SIG-M5 treated with dmso at 0.1 percent for 504 hours (cell line): ENCODE measurements at regions not wholly inside any gene's neighbourhood (a gene's known extent, or its start where the extent isn't known, plus 50 kb on each side); places are given as distances from the start of the nearest gene placed in this dataset.

Source experiments
- DNase-seq: peaks from one replicate; lab custom pipeline; 2025; ENCODE audit not compliant: unreplicated experiment; lab: John Stamatoyannopoulos, UW

- DNase-seq = no peak
Measured at GRCh38 chr2:144695657-144696056, 175.7 kb upstream of the ZEB2 start.

- no peak for DNase-seq
Measured at GRCh38 chr2:144694456-144694855, 174.5 kb upstream of the ZEB2 start.

- DNase-seq = no peak
Measured at GRCh38 chr2:144693179-144693578, 173.3 kb upstream of the ZEB2 start.

DNA sequence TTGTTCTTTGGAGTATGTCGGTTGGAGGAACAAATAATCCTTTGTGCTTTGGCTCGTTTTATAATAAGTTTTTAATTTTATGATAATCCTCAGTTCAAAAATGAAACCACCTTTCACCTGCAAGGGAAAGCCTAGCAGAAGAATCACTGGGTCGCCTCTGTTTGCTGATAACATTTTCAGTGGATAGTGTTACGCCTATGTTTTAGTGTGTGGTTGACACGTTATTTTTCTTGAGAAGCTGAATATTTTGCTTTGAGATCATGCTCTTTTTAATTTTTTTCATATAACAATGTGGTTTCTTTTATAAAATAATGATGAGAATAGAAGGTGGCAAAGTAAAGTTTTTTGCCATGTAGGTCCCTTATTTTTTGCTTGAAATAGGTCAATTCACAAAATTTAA, 172.7 kb upstream of the ZEB2 start:
- DNase-seq = no peak

DNA sequence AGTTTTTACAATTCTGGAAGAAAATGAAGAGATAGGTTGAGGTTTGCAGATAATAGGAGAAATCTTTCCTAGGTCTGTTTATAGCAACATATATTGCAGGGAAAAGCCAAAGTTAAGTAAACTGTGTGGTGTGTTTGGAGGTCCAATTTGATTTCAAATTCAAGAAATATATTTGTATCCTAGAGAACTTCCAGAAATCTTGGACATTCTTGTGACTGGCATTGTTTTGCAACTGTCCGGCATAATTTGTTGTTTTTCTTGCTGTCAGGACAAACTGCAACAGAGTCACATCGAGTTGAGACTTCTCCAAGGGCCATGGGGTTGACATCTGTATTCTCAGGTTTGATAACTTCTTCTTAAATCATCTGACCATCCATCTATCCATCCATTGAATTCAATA, 170.9 kb upstream of the ZEB2 start:
- no peak for DNase-seq

DNA sequence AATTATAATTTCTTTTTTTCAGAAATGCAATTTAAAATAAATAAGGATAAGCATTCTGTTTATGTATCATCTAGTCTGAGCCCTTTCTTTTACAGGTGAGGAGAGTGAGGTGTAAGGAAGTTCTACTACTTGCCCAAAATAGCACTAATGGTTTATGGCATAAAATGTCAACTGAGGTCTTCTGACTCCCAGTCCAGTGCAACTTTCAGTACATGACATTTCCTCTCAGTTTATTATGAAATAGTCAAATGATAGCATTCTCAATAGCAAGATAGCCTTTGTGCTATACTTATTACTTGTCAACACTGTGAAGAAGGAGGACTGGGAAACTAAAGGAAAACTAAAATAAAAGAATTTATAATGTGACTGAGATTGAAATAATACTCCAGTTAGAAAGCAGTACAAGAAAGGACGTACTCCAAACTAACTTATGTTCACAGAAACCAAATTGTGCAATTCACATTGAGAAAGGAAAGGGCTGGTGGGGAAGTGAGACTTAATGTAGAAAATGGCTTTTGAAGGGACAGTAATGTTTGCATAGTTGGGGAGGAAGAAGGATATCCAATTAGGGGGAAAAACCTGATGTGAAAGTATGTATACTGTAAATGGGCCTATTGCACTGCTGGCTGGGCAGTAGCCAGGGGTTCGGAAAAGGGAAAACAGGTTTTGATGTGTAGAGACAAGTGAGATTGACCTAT, 166.7 kb upstream of the ZEB2 start:
- DNase-seq = peak; percentile 99

GRCh38 chr2:144683966-144684365, 164.0 kb upstream of the ZEB2 start:
- peak; percentile 57 for DNase-seq

DNA sequence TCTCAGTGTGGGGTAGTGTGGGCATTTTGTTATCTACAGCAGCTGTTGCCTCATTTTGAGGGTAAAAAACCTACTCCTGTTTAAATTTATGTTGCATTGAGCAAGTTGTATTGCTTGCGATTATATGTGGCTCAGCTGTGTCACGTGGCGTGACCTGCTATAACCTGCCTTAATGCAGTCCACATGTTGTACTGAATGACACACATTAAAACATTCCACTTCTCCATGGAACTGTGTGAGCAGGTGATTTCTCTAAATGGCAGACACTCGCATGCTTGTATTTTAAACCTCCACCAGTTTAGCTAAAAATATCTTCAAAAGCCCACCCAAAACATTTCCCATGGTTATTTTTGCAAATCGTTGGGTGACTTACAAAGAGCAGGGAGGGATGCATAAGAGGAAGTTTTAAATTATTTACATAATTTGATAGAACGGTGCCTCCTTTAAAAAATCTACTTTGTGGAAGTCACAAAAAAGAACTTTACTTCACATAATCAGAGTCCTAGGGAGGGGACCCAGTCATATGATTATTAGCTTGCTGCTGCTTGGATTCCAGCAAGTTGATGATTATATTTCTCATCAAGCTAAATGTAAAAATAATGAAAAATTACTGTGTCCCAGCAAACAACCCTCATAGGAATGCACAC, 163.3 kb upstream of the ZEB2 start:
- peak; percentile 83 for DNase-seq

DNA sequence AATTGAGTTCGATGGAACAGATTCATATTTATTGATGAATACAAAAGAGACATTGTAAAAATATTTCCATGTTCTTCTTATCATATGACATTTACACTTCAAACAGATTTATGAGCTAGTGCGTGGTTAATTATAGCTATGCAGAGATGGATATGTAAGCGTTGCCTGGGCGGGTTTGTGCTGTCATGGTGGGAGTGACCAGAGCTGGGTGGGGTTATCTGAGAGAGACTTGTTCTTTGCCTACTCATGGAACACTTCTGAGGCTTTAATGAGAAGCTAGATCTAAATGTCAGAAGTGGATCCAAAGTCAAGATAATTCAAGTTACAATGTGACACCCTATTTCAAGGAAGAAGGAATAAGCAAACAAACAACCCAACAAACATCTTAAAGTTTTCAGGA, 162.3 kb upstream of the ZEB2 start:
- DNase-seq = peak; percentile 50

GRCh38 chr2:144681389-144681788, 161.5 kb upstream of the ZEB2 start:
- no peak for DNase-seq

- no peak for DNase-seq
Measured at GRCh38 chr2:144679942-144680341, 160.0 kb upstream of the ZEB2 start.

DNA sequence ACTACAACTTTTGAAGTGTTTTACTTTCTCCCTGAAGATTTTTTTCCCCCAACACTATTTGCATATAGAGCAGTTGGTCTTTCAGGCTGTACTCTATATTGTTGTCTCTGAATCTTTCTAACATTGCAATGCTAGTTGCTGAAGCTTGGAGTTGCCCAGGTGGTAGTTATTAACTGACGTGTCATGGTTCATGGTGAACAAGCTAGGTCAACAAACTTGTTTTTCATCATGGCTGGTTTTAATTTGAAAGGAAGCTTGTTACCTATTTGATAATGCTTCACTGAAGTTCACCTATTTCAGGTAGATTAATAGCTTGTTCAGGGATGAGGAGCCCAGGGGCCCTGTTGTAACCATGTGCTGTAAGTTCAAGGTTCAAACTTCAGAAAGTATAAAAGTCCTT, 158.8 kb upstream of the ZEB2 start:
- no peak for DNase-seq

DNA sequence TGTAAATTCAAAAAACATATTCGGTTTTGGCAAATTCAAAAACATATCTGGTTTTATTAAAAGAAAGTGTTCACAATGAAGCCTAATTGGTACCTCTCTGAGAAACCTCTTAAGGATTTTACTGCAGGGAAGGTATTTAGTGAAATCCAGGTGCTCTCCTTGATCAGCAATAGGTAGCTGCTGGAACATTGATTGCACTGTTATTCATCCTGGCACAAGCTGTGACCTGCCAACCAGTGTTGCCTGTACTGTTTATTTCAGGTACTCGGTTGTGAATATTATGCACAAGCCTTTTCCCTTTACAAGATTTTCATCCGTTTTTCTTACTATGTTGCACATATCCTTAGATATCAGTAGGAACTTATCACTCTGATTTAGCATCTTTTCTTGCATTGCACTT, 155.8 kb upstream of the ZEB2 start:
- DNase-seq = no peak

DNA sequence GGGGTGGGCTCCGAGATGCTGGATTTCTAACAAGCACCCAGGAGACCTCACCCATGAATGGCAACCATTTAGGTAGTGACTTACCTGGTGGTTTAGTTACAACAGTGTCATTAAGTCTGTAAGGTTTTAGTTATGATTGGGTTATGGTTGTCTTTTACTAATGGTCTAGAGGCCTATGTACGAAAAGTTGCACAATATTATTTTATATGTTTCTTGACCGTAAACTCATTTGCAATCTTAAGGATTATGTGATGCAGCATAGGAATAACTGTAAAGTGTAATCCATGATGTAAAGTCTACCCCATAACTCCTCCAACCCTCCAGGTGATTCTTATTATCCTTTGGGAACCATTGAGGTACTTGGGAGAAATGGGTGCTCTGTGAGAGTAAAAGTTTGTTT, 155.4 kb upstream of the ZEB2 start:
- DNase-seq = no peak

DNA sequence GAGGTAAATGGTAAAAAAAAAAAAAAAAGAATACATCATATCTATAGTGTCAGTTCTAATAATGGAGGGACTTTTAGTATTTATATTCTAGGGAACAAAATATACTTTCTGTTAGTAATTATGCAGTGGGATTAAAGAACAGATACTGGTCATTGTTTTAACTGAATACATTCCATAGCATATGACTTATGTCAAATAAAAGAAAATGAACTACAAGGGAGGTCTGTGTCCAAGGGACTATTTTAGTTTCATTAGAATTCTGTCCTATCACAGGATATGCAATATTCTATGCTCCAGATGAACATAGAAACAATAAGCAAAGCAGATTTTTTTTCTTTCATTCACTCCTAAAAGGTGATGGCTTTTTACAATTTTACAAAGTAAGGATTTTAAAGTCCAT, 154.2 kb upstream of the ZEB2 start:
- no peak for DNase-seq

GRCh38 chr2:144673456-144673855, 153.5 kb upstream of the ZEB2 start:
- DNase-seq = no peak

DNA sequence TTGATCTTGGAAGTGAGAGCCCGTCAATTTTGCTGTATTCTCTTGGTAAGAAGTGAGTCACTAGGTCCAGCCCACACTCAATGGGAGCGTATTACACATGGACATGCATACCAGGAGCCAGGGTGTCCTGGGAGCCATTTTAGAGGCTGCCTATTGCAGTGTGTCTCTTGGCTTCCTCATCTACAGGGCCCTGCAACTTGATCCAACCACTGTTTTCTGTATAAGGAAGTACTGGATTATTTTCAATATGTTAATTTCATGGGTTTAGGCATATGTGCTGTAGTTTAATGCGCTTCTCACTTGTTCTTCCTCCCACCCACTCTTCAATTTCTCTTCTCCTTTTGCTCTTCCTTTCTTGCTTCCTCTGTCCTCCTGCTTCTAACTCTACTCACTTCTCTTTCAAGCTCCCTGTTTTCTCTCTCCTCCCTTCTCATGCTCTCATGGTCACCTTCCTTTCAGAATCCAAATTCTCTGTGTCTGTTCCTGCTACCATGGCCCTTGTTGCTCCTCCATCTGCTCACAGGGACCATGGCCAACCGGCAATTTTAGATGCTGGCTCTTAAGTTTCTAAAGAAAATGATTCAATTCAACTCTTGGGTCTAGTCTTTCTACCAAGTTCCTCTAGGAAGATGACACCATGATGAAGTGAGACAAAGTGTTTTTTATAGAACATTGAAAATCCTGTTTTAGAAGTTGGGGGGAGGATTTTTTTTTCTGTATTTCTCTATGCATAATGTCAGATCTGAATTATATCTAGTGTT, 152.0 kb upstream of the ZEB2 start:
- peak; percentile 97 for DNase-seq

- no peak for DNase-seq
Measured at GRCh38 chr2:144670738-144671137, 150.8 kb upstream of the ZEB2 start.

DNA sequence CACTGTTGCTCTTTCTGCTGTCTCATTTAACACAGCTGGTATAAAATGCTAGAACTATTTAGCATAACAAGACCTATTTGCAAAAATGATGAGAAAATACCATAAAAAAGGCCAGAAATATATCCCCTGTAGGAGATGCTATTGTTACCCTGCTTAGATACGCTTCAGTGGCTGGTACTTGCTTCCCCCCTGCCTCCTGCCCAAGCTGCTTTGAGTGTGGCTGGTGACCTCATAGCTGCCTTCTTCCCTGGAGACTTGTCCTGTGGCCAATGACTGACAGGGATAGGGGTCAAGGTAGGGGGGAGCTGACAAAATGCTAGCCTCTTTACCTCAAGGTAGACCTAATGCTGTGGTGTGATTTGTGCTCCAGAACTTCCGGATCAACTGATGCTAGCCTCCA, 150.2 kb upstream of the ZEB2 start:
- no peak for DNase-seq

DNA sequence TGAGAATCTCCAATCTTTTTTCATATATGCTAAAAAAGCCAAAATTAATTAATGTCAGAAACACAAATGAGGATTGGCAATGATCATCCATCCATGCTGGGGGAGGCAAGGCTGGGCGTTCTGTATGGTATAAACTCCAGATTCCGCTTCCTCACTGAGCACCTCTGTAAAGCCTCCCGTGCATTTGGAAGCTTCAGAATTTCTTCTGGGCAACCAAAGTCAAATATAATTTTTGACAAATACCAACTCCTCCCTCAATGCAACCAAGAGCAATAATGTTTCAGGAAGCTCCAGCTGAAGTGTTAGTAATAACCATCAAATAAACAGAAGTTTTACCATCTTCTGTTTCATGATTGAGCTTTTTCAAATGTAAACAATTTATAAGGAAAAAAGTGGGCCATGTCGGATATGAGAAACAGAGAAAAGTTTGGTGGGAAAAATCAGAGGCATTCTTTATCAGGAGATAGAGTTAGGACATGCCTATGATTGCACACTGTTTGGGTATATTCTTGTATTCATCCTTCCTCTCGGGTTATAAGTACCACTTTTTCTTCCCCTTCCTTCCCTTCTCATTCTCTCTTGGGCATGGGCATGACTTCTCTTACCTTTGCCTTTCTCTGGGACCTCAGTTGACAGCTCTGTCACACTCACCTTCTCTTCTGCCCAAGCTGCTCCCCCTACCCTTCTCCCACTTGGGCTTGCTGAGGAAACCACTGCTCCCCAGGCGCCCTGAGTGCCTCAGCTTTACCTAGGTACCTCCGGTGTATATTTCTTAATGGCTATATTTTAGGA, 149.5 kb upstream of the ZEB2 start:
- DNase-seq = no peak

GRCh38 chr2:144668493-144669110, 148.7 kb upstream of the ZEB2 start:
- DNase-seq = no peak
